Panc1 (cell line): ENCODE measurements at regions not wholly inside any gene's neighbourhood (a gene's known extent, or its start where the extent isn't known, plus 50 kb on each side); places are given as distances from the start of the nearest gene placed in this dataset.

ENCODE experiments used
- CTCF ChIP-seq: fragments of 450-650 bp; IDR thresholded peaks from 2 replicates; pipeline ENCODE4 v1.5.1; 2017; ENCODE audit warnings: mild to moderate bottlenecking
- POLR2AphosphoS5 ChIP-seq: IDR thresholded peaks from 2 replicates; pipeline ENCODE4 v1.6.1; 2012; ENCODE audit warnings: mild to moderate bottlenecking, low read depth, low read length, moderate library complexity
- REST ChIP-seq, 2 experiments: IDR thresholded peaks; 2 replicates each; pipeline ENCODE4 v1.6.1; 2011 to 2012; ENCODE audit warnings: low read depth in 2 of 2, control low read depth in 1 of 2, low read length in 1 of 2, mild to moderate bottlenecking in 1 of 2, moderate library complexity in 1 of 2; ENCODE audit not compliant: insufficient read depth in 1 of 2
- SIN3A ChIP-seq: IDR thresholded peaks from 2 replicates; pipeline ENCODE4 v1.6.1; 2012; ENCODE audit warnings: low read depth, mild to moderate bottlenecking, low read length, moderate library complexity, borderline replicate concordance; ENCODE audit not compliant: insufficient read depth
- TCF7L2 ChIP-seq: IDR thresholded peaks from 2 replicates; pipeline ENCODE4 v1.6.1; 2011; ENCODE audit warnings: mild to moderate bottlenecking, low read depth, low read length, inconsistent platforms

- no peak for TF ChIP-seq CTCF
- no peak for TF ChIP-seq TCF7L2
- no peak for TF ChIP-seq REST (IDR thresholded peaks at IDR 0.05; ENCODE audit: insufficient read depth in 1 of 2, low read depth in 2 of 2, low read length in 1 of 2)
- no peak for TF ChIP-seq POLR2AphosphoS5
- no peak for TF ChIP-seq SIN3A
Measured at GRCh38 chr10:55220975-55221374, 419.9 kb upstream of the PCDH15 start.
